GM13977 (cell line): ENCODE measurements at regions not wholly inside any gene's neighbourhood (a gene's known extent, or its start where the extent isn't known, plus 50 kb on each side); places are given as distances from the start of the nearest gene placed in this dataset.

Experiments
- DNase-seq: peaks from one replicate; pipeline ENCODE4 v3.0.0; 2012; ENCODE audit warnings: low spot score
- in situ Hi-C: fragments of 300-500 bp; cut with MboI; formaldehyde crosslinking; loops from one replicate; pipeline ENCODE4 v1.12.0; 2022; ENCODE audit warnings: low sequenced_read_pairs, low pct_unique_long_range_greater_than_20kb, mixed read lengths, inconsistent platforms; ENCODE audit not compliant: unreplicated experiment
- TF ChIP-seq, protein P1 (sequence below): IDR thresholded peaks from 2 replicates; pipeline ENCODE4 v1.5.1; 2012; ENCODE audit warnings: mild to moderate bottlenecking, control low read depth; ENCODE audit not compliant: insufficient read depth; ENCODE audit errors: extremely low read depth, missing control alignments

DNA sequence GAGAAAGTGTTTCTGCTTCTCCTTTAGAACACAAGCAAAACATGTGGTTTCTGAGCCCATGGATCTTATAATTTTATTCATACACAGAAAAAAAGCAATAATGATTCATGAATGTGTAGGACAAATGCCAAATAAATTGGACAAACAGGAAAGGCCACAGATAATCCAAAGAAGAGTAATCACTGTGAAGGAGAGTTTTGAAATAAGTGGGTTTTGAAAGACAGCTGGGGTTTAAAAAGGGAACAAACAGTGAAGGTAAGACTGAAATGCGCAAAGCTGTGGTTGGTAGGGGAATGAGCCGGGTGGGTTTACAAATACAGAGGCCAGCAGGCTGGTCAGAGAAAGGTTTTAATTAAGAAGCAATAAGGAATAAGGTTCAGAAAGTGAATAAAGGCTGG lies 50.0 kb upstream of the MBOAT2 start:
- TF ChIP-seq, protein P1, sequence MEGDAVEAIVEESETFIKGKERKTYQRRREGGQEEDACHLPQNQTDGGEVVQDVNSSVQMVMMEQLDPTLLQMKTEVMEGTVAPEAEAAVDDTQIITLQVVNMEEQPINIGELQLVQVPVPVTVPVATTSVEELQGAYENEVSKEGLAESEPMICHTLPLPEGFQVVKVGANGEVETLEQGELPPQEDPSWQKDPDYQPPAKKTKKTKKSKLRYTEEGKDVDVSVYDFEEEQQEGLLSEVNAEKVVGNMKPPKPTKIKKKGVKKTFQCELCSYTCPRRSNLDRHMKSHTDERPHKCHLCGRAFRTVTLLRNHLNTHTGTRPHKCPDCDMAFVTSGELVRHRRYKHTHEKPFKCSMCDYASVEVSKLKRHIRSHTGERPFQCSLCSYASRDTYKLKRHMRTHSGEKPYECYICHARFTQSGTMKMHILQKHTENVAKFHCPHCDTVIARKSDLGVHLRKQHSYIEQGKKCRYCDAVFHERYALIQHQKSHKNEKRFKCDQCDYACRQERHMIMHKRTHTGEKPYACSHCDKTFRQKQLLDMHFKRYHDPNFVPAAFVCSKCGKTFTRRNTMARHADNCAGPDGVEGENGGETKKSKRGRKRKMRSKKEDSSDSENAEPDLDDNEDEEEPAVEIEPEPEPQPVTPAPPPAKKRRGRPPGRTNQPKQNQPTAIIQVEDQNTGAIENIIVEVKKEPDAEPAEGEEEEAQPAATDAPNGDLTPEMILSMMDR: no peak
- in situ Hi-C loops: no loop called here
- no peak for DNase-seq
